Fibroblast of the aortic adventitia (primary cell): ENCODE measurements at regions not wholly inside any gene's neighbourhood (a gene's known extent, or its start where the extent isn't known, plus 50 kb on each side); places are given as distances from the start of the nearest gene placed in this dataset.

Experiments used
- DNase-seq: peaks from one replicate; pipeline ENCODE4 v3.0.0-alpha.2; 2010; ENCODE audit warnings: low read depth
- H3K4me3 ChIP-seq: 2 replicates; pipeline ENCODE4 v1.5.1; 2011; ENCODE audit warnings: low read depth, mild to moderate bottlenecking, control low read depth, low read length, moderate library complexity
- CTCF ChIP-seq: IDR thresholded peaks from 2 replicates; pipeline ENCODE4 v1.5.1; 2011; ENCODE audit warnings: mild to moderate bottlenecking, low read length, control low read depth, inconsistent platforms; ENCODE audit not compliant: insufficient read depth

- TF ChIP-seq CTCF: no peak
Measured at GRCh38 chr6:165071906-165072305, 237.5 kb downstream of the C6orf118 start.

GRCh38 chr6:165060720-165061119 is 248.7 kb downstream of the C6orf118 start:
- no peak for TF ChIP-seq CTCF
- H3K4me3 ChIP-seq: no peak overlapping the region
- peak; percentile 16 for DNase-seq

More at GRCh38 chr6:165071906-165072305, 237.5 kb downstream of the C6orf118 start:
- no peak for DNase-seq
- no peak overlapping the region for H3K4me3 ChIP-seq

GRCh38 chr6:165059032-165059431 is 250.4 kb downstream of the C6orf118 start:
- no peak for DNase-seq
- TF ChIP-seq CTCF: no peak
- no peak overlapping the region for H3K4me3 ChIP-seq

- TF ChIP-seq CTCF: no peak
- DNase-seq: no peak
- no peak overlapping the region for H3K4me3 ChIP-seq
Measured at GRCh38 chr6:165056292-165056691, 253.1 kb downstream of the C6orf118 start.

- TF ChIP-seq CTCF: no peak
- DNase-seq: no peak
- no peak overlapping the region for H3K4me3 ChIP-seq
Measured at GRCh38 chr6:165055231-165055630, 254.2 kb downstream of the C6orf118 start.

- DNase-seq: no peak
- TF ChIP-seq CTCF: no peak
- H3K4me3 ChIP-seq: no peak overlapping the region
Measured at GRCh38 chr6:165052561-165053480, 256.6 kb downstream of the C6orf118 start.

GRCh38 chr6:165049362-165049761 is 260.0 kb downstream of the C6orf118 start:
- DNase-seq: no peak
- peak; percentile 12 for TF ChIP-seq CTCF
- H3K4me3 ChIP-seq: no peak overlapping the region
